ENCODE measurements at regions not wholly inside any gene's neighbourhood (a gene's known extent, or its start where the extent isn't known, plus 50 kb on each side); places are given as distances from the start of the nearest gene placed in this dataset.
A peak's percentile ranks its signal among the peaks of the same experiment; 100 is the strongest.
"Not testable (repeated sequence)": the region's sequence is repeated elsewhere in the genome, so short reads cannot be mapped to it uniquely, and the experiment has no call there.

DNA sequence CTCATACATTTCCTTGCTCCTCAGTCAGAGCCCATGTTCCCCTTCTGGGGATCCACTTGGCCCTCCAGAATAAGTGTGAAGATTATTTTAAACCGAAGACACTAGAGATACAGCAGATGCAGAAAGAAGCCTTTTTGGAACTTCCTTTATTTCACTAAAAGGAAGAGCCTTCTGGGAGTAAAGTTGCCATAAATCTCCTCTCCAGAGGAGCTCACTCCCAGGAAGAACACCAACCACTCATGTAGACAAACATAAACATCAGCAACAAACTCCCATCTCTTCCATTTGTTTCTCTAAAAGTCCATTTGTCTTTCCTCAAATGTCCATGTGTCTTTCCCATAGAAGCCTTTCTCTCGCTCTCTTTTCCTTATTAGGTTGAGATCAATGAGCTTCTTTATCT lies 62.4 kb upstream of the MSH6 start:
- Histone ChIP-seq H3K4me3 (replicated peaks; ENCODE audit: low read depth, low read length) (no peak overlapping the region), H3K36me3 (ENCODE audit: control insufficient read depth, insufficient read depth, low read length) (no peaks in the 10 kb centered on the region), H3K27me3 (replicated peaks; ENCODE audit: control insufficient read depth, insufficient read depth, low read length) (no peaks in the 10 kb centered on the region)
- TF ChIP-seq, protein P1, sequence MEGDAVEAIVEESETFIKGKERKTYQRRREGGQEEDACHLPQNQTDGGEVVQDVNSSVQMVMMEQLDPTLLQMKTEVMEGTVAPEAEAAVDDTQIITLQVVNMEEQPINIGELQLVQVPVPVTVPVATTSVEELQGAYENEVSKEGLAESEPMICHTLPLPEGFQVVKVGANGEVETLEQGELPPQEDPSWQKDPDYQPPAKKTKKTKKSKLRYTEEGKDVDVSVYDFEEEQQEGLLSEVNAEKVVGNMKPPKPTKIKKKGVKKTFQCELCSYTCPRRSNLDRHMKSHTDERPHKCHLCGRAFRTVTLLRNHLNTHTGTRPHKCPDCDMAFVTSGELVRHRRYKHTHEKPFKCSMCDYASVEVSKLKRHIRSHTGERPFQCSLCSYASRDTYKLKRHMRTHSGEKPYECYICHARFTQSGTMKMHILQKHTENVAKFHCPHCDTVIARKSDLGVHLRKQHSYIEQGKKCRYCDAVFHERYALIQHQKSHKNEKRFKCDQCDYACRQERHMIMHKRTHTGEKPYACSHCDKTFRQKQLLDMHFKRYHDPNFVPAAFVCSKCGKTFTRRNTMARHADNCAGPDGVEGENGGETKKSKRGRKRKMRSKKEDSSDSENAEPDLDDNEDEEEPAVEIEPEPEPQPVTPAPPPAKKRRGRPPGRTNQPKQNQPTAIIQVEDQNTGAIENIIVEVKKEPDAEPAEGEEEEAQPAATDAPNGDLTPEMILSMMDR (IDR thresholded peaks at IDR 0.05; ENCODE audit: insufficient read depth, low read length, poor library complexity, severe bottlenecking): no peak
- DNase-seq (ENCODE audit: extremely low read depth, insufficient read length): no peak

GRCh38 chr2:47720036-47720435 lies 62.9 kb upstream of the MSH6 start:
- Histone ChIP-seq H3K4me3 (replicated peaks; ENCODE audit: low read depth, low read length) (no peak overlapping the region), H3K36me3 (ENCODE audit: control insufficient read depth, insufficient read depth, low read length) (no peaks in the 10 kb centered on the region), H3K27me3 (replicated peaks; ENCODE audit: control insufficient read depth, insufficient read depth, low read length) (no peaks in the 10 kb centered on the region)
- DNase-seq (ENCODE audit: extremely low read depth, insufficient read length): no peak
- TF ChIP-seq, protein P1 (IDR thresholded peaks at IDR 0.05; ENCODE audit: insufficient read depth, low read length, poor library complexity, severe bottlenecking): no peak

- Histone ChIP-seq H3K4me3 (replicated peaks; ENCODE audit: low read depth, low read length) (no peak overlapping the region), H3K36me3 (ENCODE audit: control insufficient read depth, insufficient read depth, low read length) (no peaks in the 10 kb centered on the region), H3K27me3 (replicated peaks; ENCODE audit: control insufficient read depth, insufficient read depth, low read length) (no peaks in the 10 kb centered on the region)
- TF ChIP-seq, protein P1 (IDR thresholded peaks at IDR 0.05; ENCODE audit: insufficient read depth, low read length, poor library complexity, severe bottlenecking): no peak
- DNase-seq (ENCODE audit: extremely low read depth, insufficient read length): peak; percentile 70
Observed at GRCh38 chr2:47719099-47719498, 63.8 kb upstream of the MSH6 start.

DNA sequence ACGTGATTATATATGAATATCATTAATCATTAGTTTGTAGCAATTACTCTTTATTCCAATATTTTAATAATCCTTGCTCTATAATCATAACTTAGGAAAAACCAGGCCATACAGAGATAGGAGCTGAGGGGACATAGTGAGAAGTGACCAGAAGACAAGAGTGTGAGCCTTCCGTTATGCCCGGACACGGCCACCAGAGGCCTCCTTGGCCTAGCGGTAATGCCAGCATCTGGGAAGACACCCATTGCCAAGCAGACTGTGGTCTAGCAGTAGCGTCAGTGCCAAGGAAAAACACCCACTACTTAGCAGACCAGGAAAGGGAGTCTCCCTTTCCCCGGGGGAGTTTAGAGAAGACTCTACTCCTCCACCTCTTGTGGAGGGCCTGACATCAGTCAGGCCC lies 66.6 kb upstream of the MSH6 start:
- H3K27me3 ChIP-seq (replicated peaks; ENCODE audit: control insufficient read depth, insufficient read depth, low read length); H3K4me3 ChIP-seq (replicated peaks; ENCODE audit: low read depth, low read length); H3K36me3 ChIP-seq (ENCODE audit: control insufficient read depth, insufficient read depth, low read length); DNase-seq (ENCODE audit: extremely low read depth, insufficient read length): not testable (repeated sequence)
- TF ChIP-seq, protein P1 (IDR thresholded peaks at IDR 0.05; ENCODE audit: insufficient read depth, low read length, poor library complexity, severe bottlenecking): peak; percentile 19

GRCh38 chr2:47715552-47715951 lies 67.4 kb upstream of the MSH6 start:
- TF ChIP-seq, protein P1 (IDR thresholded peaks at IDR 0.05; ENCODE audit: insufficient read depth, low read length, poor library complexity, severe bottlenecking): no peak
- Histone ChIP-seq H3K4me3 (replicated peaks; ENCODE audit: low read depth, low read length) (no peak overlapping the region), H3K27me3 (replicated peaks; ENCODE audit: control insufficient read depth, insufficient read depth, low read length) (no peaks in the 10 kb centered on the region), H3K36me3 (ENCODE audit: control insufficient read depth, insufficient read depth, low read length) (no peaks in the 10 kb centered on the region)
- DNase-seq (ENCODE audit: extremely low read depth, insufficient read length): no peak

- DNase-seq (ENCODE audit: extremely low read depth, insufficient read length): peak; percentile 52
- H3K27me3 ChIP-seq (replicated peaks; ENCODE audit: control insufficient read depth, insufficient read depth, low read length): no peaks in the 10 kb centered on the region
- no peak overlapping the region for H3K4me3 ChIP-seq (replicated peaks; ENCODE audit: low read depth, low read length)
- H3K36me3 ChIP-seq (ENCODE audit: control insufficient read depth, insufficient read depth, low read length): no peaks in the 10 kb centered on the region
- TF ChIP-seq, protein P1 (IDR thresholded peaks at IDR 0.05; ENCODE audit: insufficient read depth, low read length, poor library complexity, severe bottlenecking): no peak
Observed at GRCh38 chr2:47708801-47709499, 74.0 kb upstream of the MSH6 start.
